GM12878 (cell line): ENCODE measurements at regions not wholly inside any gene's neighbourhood (a gene's known extent, or its start where the extent isn't known, plus 50 kb on each side); places are given as distances from the start of the nearest gene placed in this dataset.

Experiments used
- POLR2AphosphoS5 ChIP-seq: IDR thresholded peaks from 2 replicates; pipeline ENCODE4 v1.6.1; 2011; ENCODE audit warnings: mild to moderate bottlenecking, low read length, inconsistent platforms
- ZBED1 ChIP-seq: IDR thresholded peaks from 2 replicates; pipeline ENCODE4 v1.6.1; 2016; ENCODE audit warnings: borderline replicate concordance

- no peak for TF ChIP-seq ZBED1
- TF ChIP-seq POLR2AphosphoS5 = no peak
Observed at GRCh38 chr2:139359818-139360217, 579.6 kb upstream of the NXPH2 start.
